ENCODE measurements at regions not wholly inside any gene's neighbourhood (a gene's known extent, or its start where the extent isn't known, plus 50 kb on each side); places are given as distances from the start of the nearest gene placed in this dataset.

DNA sequence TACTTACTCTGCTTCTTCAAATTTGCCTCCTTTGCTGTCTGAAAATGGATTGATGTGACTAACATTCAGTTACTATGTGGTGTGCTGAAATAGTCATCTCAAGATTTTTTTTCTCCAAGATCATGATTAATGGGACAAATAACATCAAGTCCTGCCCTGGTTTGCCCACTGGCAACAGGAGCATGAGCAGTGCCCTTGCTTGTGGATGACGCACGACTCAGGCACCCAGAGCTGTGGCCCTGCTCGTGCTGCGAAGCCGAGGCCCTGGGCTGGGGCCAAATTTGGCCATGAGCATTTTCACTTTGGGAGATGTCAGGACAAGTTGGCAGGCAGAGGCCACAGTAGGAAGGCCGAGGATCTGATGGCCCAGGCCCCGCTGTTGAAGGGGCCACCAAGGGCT, 239.8 kb upstream of the IGFBP3 start:
- TF ChIP-seq, protein P1, sequence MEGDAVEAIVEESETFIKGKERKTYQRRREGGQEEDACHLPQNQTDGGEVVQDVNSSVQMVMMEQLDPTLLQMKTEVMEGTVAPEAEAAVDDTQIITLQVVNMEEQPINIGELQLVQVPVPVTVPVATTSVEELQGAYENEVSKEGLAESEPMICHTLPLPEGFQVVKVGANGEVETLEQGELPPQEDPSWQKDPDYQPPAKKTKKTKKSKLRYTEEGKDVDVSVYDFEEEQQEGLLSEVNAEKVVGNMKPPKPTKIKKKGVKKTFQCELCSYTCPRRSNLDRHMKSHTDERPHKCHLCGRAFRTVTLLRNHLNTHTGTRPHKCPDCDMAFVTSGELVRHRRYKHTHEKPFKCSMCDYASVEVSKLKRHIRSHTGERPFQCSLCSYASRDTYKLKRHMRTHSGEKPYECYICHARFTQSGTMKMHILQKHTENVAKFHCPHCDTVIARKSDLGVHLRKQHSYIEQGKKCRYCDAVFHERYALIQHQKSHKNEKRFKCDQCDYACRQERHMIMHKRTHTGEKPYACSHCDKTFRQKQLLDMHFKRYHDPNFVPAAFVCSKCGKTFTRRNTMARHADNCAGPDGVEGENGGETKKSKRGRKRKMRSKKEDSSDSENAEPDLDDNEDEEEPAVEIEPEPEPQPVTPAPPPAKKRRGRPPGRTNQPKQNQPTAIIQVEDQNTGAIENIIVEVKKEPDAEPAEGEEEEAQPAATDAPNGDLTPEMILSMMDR (IDR thresholded peaks at IDR 0.05): no peak
- no peak for TF ChIP-seq POLR2A (IDR thresholded peaks at IDR 0.05)
